GM23248 (cell line): ENCODE measurements at regions not wholly inside any gene's neighbourhood (a gene's known extent, or its start where the extent isn't known, plus 50 kb on each side); places are given as distances from the start of the nearest gene placed in this dataset.
"Not testable (repeated sequence)": the region's sequence is repeated elsewhere in the genome, so short reads cannot be mapped to it uniquely, and the experiment has no call there.

Source experiments
- EZH2 ChIP-seq: fragments of 200-600 bp; sonication (generic); IDR thresholded peaks from 2 replicates; pipeline ENCODE4 v1.6.1; 2018; ENCODE audit warnings: antibody characterized with exemption, mild to moderate bottlenecking; ENCODE audit not compliant: insufficient read depth, poor library complexity, severe bottlenecking
- EZH2phosphoT487 ChIP-seq: fragments of 200-600 bp; sonication (generic); IDR thresholded peaks from 2 replicates; pipeline ENCODE4 v1.6.1; 2018; ENCODE audit warnings: antibody characterized with exemption, moderate library complexity, mild to moderate bottlenecking, low read depth; ENCODE audit not compliant: insufficient read depth

DNA sequence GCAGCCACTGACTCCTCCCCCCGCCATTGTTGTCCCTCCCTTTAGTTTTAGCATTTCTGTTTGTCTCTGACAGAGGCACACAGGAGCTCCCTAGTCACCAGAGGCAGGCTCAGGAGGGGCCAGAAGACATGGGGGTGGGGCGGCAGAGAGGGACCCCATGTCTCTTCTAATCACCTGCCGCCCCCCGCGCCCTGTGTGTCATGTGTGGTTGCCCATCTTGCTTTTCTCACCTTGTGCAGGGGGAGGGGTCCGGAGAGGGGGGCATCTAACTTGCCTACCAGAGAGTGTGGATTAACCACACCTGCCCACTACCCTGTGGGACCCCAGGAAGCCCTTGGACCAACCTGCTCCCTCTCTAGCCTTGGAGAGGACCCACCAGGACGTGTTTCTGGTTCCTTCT is 130.2 kb downstream of the ZNF267 start:
- TF ChIP-seq EZH2, EZH2phosphoT487: not testable (repeated sequence)
